MCF 10A (cell line): ENCODE measurements at regions not wholly inside any gene's neighbourhood (a gene's known extent, or its start where the extent isn't known, plus 50 kb on each side); places are given as distances from the start of the nearest gene placed in this dataset.

Experiments
- BruUV-seq: library from RNA; stranded (reverse); fragments of 400-500 nt; replicated peaks from 2 replicates; lab custom pipeline; 2021; lab: Mats Ljungman, UMichigan
- CTCF ChIA-PET: fragments of 300-600 bp; sonication (Branson Sonifier 250); formaldehyde crosslinking; extraction: SDS; loops from one replicate; lab custom pipeline; 2021; ENCODE audit warnings: antibody characterized with exemption, inconsistent platforms; lab: Yijun Ruan, JAX
- POLR2A ChIA-PET: fragments of 300-600, 350-650 bp; sonication (Branson Sonifier 250); formaldehyde crosslinking; extraction: SDS; loops from one replicate; lab custom pipeline; 2020; ENCODE audit warnings: antibody characterized with exemption, inconsistent platforms; lab: Yijun Ruan, JAX
- DNase-seq: peaks from one replicate; pipeline ENCODE4 v3.0.0-alpha.2; 2018; ENCODE audit not compliant: unreplicated experiment
- H3K27ac Mint-ChIP-seq: one replicate; pipeline ENCODE4 v1.8.0; 2022; ENCODE audit warnings: mild to moderate bottlenecking, low read depth, mixed read lengths; ENCODE audit not compliant: unreplicated experiment
- H3K27me3 Mint-ChIP-seq: one replicate; pipeline ENCODE4 v1.8.0; 2022; ENCODE audit warnings: mixed read lengths; ENCODE audit not compliant: insufficient read depth, unreplicated experiment
- H3K36me3 Mint-ChIP-seq: one replicate; pipeline ENCODE4 v1.8.0; 2022; ENCODE audit warnings: mild to moderate bottlenecking, moderate library complexity, mixed read lengths; ENCODE audit not compliant: insufficient read depth, unreplicated experiment
- H3K4me1 Mint-ChIP-seq: one replicate; pipeline ENCODE4 v1.8.0; 2022; ENCODE audit warnings: mixed read lengths; ENCODE audit not compliant: insufficient read depth, unreplicated experiment
- H3K4me3 Mint-ChIP-seq: one replicate; pipeline ENCODE4 v1.8.0; 2022; ENCODE audit warnings: mild to moderate bottlenecking, moderate library complexity, mixed read lengths; ENCODE audit not compliant: unreplicated experiment
- H3K9me3 Mint-ChIP-seq: one replicate; pipeline ENCODE4 v1.8.0; 2022; ENCODE audit warnings: mixed read lengths; ENCODE audit not compliant: unreplicated experiment
- CTCF ChIP-seq: fragments of 200-600 bp; IDR thresholded peaks from one replicate; pipeline ENCODE4 v1.8.0; 2022; ENCODE audit warnings: antibody characterized with exemption, mild to moderate bottlenecking; ENCODE audit not compliant: unreplicated experiment
- intact Hi-C: fragments of 100-400 bp; cut with micrococcal nuclease; formaldehyde crosslinking; loops from 2 replicates; pipeline ENCODE4 v1.14.1; 2022

GRCh38 chr17:77763575-77763974, 194.9 kb upstream of the TNRC6C start:
- Mint-ChIP-seq H3K36me3 (no peaks in the 10 kb centered on the region), H3K9me3 (no peaks in the 10 kb centered on the region), H3K27ac (no peak overlapping the region), H3K4me3 (no peak overlapping the region), H3K4me1 (no peaks in the 10 kb centered on the region), H3K27me3 (peaks cover 53% of the 10 kb centered on the region)
- TF ChIP-seq CTCF, result no peak
- no peak for DNase-seq
- no TSS peak for BruUV-seq
- CTCF ChIA-PET, result no interaction called here
- intact Hi-C loops, result no loop called here
- POLR2A ChIA-PET, result no interaction called here

- Mint-ChIP-seq H3K27me3 (peaks cover 58% of the 10 kb centered on the region), H3K4me1 (no peaks in the 10 kb centered on the region), H3K27ac (no peak overlapping the region), H3K4me3 (no peak overlapping the region), H3K9me3 (no peaks in the 10 kb centered on the region), H3K36me3 (no peaks in the 10 kb centered on the region)
- ChIA-PET POLR2A (no interaction called here), CTCF (no interaction called here)
- DNase-seq, result no peak
- no TSS peak for BruUV-seq
- intact Hi-C loops, result no loop called here
- TF ChIP-seq CTCF, result no peak
Measured at GRCh38 chr17:77765292-77765691, 193.2 kb upstream of the TNRC6C start.

GRCh38 chr17:77767148-77767547, 191.4 kb upstream of the TNRC6C start:
- Mint-ChIP-seq H3K4me3 (no peak overlapping the region), H3K27me3 (peaks cover 58% of the 10 kb centered on the region), H3K4me1 (peaks cover under 1% of the 10 kb centered on the region), H3K36me3 (no peaks in the 10 kb centered on the region), H3K27ac (no peak overlapping the region), H3K9me3 (no peaks in the 10 kb centered on the region)
- CTCF ChIA-PET, result no interaction called here
- intact Hi-C loops, result no loop called here
- no TSS peak for BruUV-seq
- POLR2A ChIA-PET, result no interaction called here
- no peak for DNase-seq
- no peak for TF ChIP-seq CTCF

GRCh38 chr17:77768248-77768852, 190.2 kb upstream of the TNRC6C start:
- intact Hi-C loops, result no loop called here
- Mint-ChIP-seq H3K9me3 (no peaks in the 10 kb centered on the region), H3K4me1 (peaks cover 5% of the 10 kb centered on the region), H3K27ac (no peak overlapping the region), H3K36me3 (no peaks in the 10 kb centered on the region), H3K27me3 (peaks cover 53% of the 10 kb centered on the region), H3K4me3 (no peak overlapping the region)
- ChIA-PET POLR2A (no interaction called here), CTCF (no interaction called here)
- TF ChIP-seq CTCF, result no peak
- no peak for DNase-seq
- BruUV-seq, result no TSS peak
